ENCODE measurements at regions not wholly inside any gene's neighbourhood (a gene's known extent, or its start where the extent isn't known, plus 50 kb on each side); places are given as distances from the start of the nearest gene placed in this dataset.

DNA sequence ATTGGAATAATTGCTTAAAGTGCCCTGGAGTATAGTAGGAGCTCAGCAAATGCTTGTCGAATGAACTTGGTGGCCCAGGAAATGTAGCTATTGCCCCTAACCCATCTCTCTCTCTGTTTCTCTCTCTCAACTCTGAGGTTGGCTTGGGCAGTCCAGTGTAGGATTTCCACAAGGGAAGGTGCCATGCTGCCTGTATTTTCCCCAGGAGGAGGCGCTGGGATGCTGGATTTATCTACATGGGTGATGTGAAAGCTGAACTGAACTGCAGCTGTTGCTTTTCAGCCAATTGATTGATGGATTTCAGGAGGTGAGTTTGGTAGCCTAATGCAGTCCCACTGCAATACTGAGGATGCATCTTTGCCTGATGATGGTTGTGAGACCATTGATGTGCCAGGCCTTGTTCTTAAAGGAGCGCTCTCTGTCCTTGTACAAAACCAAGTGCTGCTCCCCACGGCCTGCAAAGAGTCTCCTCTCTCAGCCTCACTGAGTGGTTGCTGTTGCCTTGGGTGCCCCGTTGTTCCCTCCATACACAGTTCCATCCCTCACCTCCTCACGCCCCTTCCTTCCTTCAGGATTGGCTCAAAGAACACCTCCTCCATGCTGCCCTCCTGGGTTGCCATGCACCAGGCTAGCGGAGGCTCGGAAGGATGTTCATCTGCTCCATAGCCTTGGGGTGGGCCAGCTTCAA is 200.6 kb downstream of the GLRX3 start:
- Histone ChIP-seq H3K27me3 (ENCODE audit: control insufficient read depth, insufficient read depth, low read length) (no peaks in the 10 kb centered on the region), H3K36me3 (ENCODE audit: control insufficient read depth, insufficient read depth, low read length) (no peaks in the 10 kb centered on the region), H3K4me3 (ENCODE audit: low read depth, low read length) (no peak overlapping the region)
- no peak for DNase-seq (ENCODE audit: low read depth)
- TF ChIP-seq, protein P1, sequence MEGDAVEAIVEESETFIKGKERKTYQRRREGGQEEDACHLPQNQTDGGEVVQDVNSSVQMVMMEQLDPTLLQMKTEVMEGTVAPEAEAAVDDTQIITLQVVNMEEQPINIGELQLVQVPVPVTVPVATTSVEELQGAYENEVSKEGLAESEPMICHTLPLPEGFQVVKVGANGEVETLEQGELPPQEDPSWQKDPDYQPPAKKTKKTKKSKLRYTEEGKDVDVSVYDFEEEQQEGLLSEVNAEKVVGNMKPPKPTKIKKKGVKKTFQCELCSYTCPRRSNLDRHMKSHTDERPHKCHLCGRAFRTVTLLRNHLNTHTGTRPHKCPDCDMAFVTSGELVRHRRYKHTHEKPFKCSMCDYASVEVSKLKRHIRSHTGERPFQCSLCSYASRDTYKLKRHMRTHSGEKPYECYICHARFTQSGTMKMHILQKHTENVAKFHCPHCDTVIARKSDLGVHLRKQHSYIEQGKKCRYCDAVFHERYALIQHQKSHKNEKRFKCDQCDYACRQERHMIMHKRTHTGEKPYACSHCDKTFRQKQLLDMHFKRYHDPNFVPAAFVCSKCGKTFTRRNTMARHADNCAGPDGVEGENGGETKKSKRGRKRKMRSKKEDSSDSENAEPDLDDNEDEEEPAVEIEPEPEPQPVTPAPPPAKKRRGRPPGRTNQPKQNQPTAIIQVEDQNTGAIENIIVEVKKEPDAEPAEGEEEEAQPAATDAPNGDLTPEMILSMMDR (IDR thresholded peaks at IDR 0.05; ENCODE audit: insufficient read depth, low read length, poor library complexity, severe bottlenecking), result no peak

DNA sequence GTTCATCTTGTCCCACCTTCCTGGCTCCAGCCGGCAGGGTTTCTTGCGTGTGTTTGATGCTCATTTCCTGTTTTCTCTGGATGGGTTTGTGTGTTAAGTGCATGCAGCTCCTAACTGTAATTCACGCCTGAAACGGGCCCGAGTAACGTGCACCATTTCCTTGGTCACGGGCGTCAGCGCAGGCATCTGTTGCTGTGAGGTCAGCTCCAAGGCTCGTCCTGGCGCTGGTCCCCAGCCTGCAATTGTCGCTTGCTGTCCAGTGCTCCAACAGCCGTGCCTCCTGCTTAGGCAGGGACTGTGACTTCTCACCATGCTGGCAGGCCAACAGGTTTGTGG is 201.1 kb downstream of the GLRX3 start:
- Histone ChIP-seq H3K4me3 (ENCODE audit: low read depth, low read length) (no peak overlapping the region), H3K36me3 (ENCODE audit: control insufficient read depth, insufficient read depth, low read length) (no peaks in the 10 kb centered on the region), H3K27me3 (ENCODE audit: control insufficient read depth, insufficient read depth, low read length) (no peaks in the 10 kb centered on the region)
- TF ChIP-seq, protein P1 (IDR thresholded peaks at IDR 0.05; ENCODE audit: insufficient read depth, low read length, poor library complexity, severe bottlenecking), result no peak
- no peak for DNase-seq (ENCODE audit: low read depth)

DNA sequence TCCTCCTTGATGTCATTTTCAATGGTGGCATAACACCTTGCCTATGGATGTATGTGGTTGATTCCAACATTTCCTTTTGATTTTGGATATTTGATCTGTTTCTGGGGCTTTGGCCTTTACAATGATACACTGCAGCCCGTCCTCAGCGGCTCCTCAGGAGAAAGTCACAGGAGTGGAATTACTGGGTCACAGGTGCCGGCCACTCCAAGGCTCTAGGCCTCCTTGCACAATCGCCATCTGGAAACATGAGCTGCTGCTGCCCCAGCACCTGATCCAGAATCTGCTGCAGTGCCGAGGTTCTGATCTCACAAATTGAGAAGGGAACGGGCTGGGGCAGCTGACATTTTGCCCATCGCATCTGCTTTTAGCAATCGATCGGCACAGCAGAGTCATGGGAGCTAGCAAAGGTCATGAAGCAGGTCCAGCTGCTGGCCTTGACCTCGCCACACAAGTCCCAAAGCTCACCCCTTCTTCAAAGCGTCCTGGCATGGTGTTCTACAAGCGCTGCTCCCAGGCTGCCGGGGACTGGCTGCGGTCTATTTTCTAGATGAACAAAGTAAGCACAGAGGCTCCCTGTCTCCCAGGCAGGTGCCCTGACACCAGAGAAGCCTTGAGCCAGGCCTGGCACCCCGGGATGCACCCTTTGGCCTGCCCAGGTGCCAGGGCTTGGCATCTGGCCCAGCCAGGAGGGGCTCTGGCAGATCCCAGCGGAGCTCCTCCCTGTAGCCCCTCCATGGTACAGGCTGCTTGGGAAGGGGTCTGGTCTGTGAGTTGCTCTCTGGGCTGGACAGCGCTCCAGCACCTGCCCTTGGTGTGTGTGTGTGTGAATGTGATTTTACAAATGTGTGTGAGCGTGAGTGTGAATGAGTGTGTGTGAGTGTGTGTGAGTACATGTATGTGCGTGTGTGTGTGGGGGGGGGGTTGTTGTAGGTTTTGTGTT is 201.8 kb downstream of the GLRX3 start:
- no peak for DNase-seq (ENCODE audit: low read depth)
- no peaks in the 10 kb centered on the region for H3K36me3 ChIP-seq (ENCODE audit: control insufficient read depth, insufficient read depth, low read length)
- TF ChIP-seq, protein P1 (IDR thresholded peaks at IDR 0.05; ENCODE audit: insufficient read depth, low read length, poor library complexity, severe bottlenecking), result no peak
- no peaks in the 10 kb centered on the region for H3K27me3 ChIP-seq (ENCODE audit: control insufficient read depth, insufficient read depth, low read length)
- no peak overlapping the region for H3K4me3 ChIP-seq (ENCODE audit: low read depth, low read length)

DNA sequence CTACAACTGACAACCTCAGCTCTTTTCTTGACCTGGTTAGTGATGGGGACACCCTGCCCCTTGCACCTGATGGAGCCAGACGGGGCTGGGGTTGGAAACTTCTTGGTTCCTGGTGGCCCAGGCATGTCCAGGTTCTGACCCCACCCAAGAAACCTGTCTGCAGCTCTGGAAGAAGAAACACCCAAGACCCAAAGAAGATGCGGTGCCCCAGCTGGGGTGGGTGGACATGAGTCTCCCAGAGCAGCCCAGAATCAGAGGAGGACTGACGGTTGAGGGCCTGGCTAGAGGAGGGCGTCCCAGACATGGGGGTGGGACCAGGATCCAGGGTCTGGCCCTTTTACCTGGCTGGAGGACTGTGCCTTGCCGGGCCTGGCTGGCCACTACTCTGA is 202.4 kb downstream of the GLRX3 start:
- TF ChIP-seq, protein P1 (IDR thresholded peaks at IDR 0.05; ENCODE audit: insufficient read depth, low read length, poor library complexity, severe bottlenecking), result no peak
- Histone ChIP-seq H3K36me3 (ENCODE audit: control insufficient read depth, insufficient read depth, low read length) (no peaks in the 10 kb centered on the region), H3K4me3 (ENCODE audit: low read depth, low read length) (no peak overlapping the region), H3K27me3 (ENCODE audit: control insufficient read depth, insufficient read depth, low read length) (no peaks in the 10 kb centered on the region)
- DNase-seq (ENCODE audit: low read depth), result no peak

DNA sequence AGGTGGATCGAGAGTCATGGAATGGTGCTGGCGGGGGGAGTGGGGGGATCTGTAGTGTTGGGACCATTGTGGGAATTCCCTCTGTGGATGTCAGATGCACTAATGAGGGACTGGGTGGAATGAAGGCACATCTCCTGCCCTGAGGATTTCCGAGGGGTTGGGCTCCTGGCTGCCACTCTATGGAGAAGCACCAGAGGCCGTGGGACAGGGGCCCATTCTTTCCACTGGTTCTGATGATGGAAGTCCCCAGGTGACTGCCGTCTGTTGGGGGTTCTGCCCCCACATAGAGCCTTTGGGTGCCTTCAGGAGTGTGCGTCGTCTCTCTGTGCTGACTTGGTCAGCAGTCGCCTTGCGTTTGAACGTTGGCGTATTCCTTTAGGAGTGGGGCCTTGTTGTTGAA is 202.9 kb downstream of the GLRX3 start:
- H3K27me3 ChIP-seq (ENCODE audit: control insufficient read depth, insufficient read depth, low read length), result no peaks in the 10 kb centered on the region
- no peak for DNase-seq (ENCODE audit: low read depth)
- no peak overlapping the region for H3K4me3 ChIP-seq (ENCODE audit: low read depth, low read length)
- TF ChIP-seq, protein P1 (IDR thresholded peaks at IDR 0.05; ENCODE audit: insufficient read depth, low read length, poor library complexity, severe bottlenecking), result no peak
- H3K36me3 ChIP-seq (ENCODE audit: control insufficient read depth, insufficient read depth, low read length), result no peaks in the 10 kb centered on the region
